NOMO-1 (cell line): ENCODE measurements at regions not wholly inside any gene's neighbourhood (a gene's known extent, or its start where the extent isn't known, plus 50 kb on each side); places are given as distances from the start of the nearest gene placed in this dataset.

Experiments used
- DNase-seq, 2 experiments: peaks; one replicate each; lab custom pipeline; 2025; ENCODE audit not compliant: unreplicated experiment in 2 of 2; lab: John Stamatoyannopoulos, UW

DNA sequence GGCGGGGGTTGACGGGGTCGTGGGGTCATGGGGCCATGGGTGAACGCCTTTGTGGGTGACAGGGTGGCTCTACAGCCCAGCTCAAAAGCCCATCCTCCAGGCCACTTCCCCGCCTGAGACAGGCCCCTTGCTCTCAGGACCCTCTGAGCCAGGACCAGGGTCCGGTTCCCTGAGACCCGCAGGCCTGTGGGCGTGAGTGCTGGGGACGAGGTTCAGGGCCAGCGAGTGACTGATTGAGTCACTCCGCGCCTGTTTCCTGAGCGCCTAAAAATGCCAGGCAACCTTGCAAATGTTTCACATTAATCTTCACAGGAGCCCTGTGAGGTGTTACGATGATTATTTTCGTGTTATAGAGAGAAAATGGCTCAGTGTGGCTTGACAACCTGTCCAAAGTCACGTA lies 97.8 kb downstream of the ZNF674 start:
- DNase-seq = no peak

DNA sequence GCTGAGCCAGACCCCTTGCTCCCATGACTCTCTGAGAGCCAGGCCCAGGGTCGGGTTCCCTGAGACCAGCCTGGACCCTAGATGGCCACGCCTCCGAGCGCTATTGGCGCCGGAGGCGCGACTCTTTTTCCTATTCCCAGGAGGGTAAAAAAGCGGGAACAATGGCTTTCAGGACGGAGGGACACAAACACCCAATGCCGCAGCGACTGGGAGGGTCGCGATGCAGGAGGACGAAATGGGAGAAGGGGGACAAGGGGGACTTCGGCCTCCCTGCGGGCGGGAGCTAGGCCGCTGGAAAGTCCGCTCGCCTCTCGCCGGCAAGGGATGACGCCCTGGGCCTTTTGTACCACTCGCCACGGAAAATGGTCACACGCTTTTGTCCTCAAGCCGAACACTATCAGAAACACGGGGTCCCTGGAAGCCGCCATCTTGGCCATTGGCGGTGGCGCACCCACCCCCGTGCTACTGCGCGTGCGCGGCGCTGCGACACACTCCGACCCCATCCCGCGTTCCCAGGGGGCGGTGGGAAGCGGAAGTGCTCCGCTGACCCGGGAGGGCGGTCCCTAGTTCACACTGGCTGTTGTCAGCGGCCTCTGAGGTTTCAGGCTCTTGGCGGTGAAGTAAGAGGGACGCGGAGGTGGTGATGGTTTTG lies 98.4 kb downstream of the ZNF674 start:
- peak; percentile 78 to 83 for DNase-seq

DNA sequence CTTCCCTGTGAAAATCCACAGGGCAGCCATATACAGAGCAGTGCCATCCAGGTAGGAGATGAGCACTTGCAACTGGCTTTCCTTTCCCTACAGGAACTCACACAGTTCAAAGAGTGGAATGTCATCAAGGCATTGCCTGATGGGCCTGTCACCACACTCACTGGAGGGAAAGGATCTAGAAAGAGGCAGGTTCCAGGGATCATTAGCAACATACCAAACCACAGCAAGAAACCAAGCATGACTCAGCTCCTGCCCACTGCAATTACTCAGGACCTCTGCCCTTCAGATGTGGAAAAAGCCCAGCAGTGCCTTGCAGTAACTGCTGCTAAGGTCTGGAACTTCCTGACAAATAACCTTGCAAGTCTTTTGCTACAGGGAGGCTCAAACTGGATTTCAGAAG lies 101.2 kb downstream of the ZNF674 start:
- peak; percentile 27 to 62 for DNase-seq

DNA sequence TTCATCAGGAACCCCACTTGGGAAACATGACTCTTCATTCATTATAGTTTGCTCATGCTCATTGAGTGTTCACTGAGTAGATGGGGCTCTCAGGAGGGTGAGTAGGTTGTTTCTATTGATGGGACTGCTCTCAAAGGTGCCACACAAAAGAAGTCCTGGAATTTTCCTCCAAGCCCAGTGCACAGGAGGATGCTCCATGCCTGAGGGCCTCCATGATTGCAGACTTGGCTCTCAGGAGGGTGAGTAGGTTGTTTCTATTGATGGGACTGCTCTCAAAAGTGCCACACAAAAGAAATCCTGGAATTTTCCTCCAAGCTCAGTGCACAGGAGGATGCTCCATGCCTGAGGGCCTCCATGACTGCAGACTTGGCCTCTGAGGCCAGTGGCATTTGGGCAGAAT lies 108.5 kb downstream of the ZNF674 start:
- no peak for DNase-seq

DNA sequence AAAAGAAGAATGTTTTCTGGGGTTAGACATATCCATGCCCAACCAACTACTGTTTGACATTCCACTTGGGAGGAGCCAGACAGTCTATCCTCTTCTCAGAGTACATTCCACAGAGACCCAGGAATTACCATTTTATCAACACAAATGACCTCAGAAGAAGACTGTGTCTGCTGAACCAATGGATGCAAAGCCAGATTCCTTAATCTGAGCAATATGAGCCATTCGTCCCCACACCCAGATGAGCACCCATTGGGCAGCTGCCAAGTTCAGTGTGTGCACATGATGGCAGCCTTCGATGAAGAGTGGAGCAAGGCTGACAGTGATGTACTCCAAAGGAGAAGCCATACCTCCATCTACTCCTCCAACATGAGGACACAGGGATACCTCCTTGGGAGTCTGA lies 111.3 kb downstream of the ZNF674 start:
- DNase-seq = no peak

DNA sequence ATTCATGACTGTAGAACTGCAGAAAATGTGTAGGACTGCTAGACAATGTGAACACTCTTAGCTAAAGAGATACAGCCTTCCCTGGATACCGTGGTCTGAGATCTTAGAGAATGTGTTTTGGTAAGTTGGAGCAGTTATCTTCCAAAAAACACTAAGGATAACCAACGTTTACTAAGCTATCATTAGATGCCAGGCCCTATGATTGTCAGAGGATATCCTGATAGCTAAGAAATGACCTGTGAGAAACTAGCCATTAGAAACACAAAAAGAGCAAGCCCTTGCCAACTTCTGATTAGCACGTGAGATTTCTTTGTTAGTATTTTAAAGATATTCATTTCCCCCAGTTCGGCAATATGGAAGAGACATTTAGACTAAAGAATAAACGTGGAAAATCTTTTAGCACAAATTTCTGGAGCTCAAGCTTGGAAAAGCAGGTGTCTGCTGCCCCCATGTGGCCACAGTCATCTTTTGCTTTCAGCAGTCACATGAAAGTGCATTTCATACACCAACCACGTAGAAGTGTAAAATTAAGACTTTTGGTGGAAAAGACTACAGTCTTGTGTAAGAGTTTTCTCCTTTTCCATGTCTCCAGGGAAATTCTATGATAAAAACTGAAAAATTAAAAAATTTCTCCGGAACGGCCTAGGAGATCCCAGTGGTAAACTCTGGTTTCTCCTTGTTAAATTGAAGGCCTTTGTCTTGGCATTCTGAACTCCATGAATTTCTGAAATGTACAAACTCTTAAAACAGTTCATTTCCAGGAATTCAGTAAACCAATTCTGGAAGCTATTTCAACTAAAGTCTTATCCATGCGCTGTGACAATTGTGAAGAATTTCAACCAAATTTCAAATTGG lies 136.4 kb downstream of the ZNF674 start:
- DNase-seq = peak; percentile 35 to 37

DNA sequence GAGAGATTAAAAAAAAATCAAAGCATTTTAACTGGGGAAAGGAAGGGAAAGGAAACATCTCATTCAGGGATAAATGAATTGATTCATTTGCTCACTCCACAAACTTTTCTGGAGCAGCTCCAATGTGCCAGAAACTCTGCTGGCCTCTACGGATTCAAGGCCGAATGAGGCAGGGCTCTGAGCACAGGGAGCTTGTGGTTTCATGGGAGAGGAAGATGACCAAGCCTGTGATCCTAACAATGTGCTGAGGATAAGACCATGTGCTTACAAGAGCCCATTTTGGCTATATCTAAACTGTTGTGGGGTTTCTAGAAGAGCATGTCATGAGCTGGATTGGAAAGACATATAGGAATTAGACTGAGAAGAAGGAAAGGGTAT lies 137.5 kb downstream of the ZNF674 start:
- DNase-seq = no peak

DNA sequence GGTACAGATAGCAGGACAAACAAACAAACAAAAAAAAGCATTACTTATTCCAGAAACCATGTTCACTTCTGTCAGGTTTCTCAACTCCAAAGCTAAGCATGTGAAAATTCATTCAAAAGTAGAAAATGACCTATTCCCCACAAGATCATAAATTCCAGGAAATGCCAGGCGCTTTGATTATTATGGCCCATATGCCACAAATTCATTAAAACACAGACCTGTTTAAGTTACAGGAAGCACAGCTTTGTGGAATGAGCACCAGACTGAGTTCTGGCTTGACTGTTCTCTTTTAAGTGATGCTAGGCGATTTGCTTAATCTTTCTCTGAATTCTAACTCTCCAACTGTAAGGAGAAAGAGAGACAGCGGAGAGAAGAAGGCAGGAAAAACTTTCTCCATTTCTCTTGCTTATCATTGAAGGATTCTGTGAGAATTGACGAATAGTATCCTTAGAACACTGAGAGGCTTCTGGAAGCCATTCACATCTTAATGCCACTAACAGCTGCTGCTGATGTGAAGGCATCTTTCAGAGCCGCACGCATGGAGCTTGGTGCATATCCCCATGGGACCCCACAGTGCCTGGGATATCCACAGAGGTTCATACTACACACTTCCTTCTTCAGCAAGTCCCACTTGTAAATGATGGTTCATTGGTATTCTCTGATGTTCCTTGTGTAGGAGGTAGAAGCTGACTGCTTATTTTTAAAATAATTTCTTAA lies 138.0 kb downstream of the ZNF674 start:
- no peak for DNase-seq

DNA sequence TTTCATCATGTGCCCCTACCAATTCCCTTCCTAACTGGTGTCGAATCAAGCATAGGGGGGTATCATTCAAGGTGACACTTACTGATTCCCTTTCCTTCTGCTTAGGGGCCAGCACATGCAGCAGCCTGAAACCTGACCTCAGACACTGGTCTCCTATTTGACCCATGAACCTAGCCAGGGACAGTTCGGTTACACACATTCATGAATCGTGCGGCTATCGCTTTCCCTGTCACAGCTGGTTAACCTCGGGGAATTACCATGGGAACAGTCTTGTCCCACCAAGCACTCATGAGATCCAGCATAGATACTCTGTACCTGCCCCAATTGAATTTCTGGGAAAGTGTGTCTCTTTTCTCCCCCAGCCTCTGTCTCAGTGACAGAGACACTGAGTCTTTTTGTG lies 140.4 kb downstream of the ZNF674 start:
- no peak for DNase-seq

DNA sequence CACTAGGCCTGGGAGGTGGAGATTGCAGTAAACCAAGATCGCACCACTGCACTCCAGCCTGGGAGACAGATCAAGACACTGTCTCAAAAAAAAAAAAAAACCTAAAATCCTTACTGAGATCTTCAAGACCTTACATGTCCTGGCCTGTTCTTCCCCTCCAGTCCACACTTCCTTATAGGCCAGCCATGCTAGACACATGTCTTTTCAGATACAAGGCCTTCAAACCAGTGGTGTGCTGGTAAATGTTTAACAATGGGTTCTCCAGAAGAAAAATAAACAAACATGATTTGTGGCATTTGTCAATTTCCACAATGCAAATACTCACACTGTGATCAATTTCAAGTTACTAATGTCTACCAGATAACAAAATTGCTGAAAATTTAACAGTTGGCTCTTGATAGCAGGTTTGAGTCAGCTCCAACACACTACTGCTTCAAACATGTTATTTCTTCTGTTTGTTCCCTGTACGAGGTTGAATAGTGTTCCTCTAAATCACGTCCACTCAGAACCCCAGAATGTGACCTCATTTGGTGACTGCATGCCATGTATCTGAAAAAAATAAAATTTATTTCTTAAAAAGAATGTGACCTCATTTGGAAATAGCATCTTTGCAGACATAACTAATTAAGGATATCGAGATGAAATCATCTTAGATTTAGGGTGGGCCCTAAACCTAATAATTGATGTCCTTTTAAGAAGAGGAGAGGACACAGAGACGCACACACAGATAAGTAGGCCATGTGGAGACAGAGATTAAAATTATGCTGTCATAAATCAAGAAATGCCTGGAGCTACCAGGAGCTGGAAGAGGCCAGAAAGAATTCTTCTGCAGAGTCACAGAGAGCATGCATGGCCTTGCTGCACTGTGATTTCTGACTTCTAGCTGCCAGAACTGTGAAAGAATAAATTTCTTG lies 144.4 kb downstream of the ZNF674 start:
- no peak for DNase-seq

DNA sequence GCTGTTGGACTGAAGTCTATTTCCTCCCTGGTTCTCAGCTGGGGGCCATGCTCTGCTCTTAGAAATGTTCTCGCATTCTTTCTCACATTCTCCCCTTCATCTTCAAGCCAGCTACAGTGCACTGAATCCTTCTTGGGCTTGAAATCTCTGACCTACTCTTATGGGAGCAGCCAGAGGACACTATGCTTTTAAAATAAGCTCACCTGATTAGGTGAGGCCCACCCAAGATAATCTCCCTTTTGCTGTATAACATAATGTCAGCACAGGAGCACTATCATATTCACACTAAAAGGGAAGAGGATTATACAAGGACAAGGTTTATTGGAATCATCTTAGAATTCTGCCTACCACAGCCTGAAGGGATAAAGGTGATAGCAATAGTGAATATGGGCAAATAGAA lies 146.3 kb downstream of the ZNF674 start:
- no peak for DNase-seq

DNA sequence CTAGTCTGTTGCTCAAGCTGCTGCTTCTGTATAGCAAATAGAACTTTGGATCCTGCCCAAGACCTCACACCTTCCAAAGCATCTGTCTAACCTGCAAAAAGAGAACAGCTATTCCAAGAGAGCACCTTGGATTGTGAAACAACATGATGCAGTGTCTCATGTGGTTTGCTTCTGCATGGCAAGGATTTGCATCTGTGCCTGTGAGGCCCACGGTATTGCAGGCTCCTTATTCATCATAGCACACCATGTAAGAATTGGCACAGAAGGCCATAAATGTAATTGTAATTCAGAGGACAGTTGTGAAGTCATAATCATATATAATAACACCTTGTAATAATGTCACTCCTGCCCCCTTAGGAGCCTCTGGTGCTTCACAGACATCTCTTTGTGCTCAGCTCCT lies 147.1 kb downstream of the ZNF674 start:
- DNase-seq = no peak

DNA sequence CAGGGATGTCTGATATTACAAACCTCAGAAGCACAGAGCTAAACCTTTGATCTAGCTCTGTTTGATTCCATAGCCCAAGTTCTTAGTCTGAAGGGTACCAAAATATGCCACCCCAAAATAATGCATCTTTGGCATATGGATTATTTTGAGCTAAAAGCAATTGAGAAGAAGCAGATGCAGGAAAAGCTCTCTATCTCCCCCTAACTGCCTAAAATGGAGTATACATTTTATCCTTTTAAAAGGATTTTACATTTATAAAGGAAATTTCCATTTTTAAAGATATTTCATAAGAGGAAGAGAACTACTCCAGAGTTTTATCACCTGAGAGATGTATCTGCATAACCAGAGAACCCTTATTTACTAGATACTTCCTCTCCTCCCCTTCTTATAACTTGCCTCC lies 158.7 kb downstream of the ZNF674 start:
- DNase-seq = no peak

DNA sequence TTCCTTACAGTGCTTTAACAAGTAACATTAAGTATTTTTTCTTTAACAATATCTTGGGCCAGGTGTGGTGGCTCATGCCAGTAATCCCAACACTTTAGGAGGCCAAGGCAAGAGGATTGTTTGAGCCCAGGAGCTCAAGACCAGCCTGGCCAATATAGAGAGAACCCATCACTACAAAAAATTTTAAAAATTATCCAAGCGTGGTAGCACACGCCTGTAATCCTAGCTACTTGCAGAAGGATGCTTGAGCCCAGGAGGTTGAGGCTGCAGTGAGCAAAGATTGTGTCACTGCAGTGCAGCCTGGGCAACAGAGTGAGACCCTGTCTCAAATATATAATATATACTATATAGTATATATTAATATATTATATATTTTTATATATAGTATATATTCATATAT lies 162.2 kb downstream of the ZNF674 start:
- no peak for DNase-seq

DNA sequence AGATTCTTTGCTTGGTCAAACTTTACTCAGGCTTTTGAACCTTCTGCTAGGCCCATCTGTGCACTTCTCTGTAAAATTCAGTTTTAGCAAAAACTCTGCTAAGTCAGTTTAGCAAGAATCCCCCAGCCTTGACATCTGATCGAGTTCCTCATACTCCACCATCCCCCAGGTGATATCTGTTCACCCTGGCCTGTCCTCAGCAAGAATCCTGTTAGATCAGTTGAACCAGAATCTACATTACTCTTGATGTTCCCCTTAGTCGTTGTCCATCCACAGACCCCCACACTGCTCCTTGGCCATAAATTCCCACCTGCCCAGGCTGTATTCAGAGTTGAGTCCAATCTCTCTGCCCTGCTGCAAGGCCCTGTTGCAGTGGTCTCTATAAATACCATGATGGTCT lies 162.6 kb downstream of the ZNF674 start:
- no peak for DNase-seq

DNA sequence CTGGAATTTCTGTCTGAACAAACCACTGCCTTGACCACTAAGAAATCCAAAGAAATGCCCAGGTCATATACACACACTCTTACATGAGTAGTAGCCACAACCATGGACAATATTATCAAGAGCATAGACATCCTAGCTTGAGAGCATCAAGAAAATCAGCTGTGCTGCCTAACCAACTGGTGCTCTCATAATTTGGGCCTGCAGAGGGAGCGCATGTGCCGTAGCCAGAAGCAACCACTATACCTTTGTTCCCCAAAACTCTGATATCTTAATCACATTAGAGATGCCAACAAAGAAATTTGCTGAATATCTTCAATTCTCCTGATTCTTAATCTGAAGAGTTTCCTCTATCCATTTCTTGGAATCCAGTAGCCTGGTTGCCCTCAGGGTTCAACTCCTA lies 163.6 kb downstream of the ZNF674 start:
- DNase-seq = peak; percentile 38 to 49

DNA sequence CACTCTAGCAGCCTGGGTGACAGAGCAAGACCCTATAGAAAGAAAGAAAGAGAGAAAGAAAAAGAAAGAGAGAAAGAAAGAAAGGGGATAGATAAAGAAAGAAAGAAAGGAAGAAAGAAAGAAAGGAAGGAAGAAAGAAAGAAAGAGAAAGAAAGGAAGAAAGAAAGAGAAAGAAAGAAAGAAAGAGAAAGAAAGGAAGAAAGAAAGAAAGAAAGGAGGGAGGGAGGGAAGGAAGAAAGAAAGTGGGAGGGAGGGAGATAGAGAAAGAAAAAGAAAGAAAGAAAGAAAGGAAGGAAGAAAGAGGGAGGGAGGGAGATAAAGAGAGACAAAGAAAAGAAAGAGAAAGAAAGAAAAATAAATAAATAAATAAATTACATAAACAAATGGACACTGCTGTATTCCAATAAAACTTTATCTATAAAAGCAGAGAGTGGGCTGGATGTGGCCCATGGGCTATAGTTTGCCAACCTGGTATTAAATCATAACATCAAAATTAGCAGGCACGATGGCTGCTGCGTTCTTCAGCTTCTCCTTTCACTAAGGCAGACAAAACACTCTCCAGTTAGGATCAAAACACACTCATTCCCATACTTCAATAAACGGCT lies 165.0 kb downstream of the ZNF674 start:
- peak in 1 of 2 experiments; percentile 19 for DNase-seq

DNA sequence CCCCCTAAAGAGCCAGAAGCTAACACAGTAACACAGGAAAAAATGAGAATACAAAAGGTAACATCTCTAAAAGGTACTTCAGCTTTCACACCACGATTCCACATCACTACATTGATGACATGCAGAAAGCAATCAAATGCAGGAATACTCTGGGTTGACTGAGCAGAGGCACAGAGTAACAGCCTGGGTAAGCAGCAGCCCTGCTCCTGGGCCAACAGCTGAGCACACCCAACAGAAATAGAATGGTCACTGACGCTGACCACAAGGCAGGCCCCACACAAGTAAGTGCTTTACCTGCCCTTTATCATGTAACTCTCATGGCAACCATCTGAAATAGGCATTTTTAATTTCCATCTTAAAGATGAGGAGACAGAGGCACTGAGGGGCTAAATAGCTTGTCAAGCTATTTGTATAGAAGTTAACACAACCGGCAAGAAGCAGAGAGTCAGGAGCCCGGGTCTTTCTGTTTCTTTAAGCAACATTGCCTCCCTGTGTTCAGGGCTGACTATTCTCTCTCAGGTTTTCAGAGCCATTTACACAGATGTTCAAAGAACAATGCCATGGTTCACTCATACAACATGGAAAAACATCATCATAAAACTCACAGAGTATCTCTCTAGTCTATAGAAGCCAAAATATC lies 168.9 kb downstream of the ZNF674 start:
- peak in 1 of 2 experiments; percentile 6 for DNase-seq

DNA sequence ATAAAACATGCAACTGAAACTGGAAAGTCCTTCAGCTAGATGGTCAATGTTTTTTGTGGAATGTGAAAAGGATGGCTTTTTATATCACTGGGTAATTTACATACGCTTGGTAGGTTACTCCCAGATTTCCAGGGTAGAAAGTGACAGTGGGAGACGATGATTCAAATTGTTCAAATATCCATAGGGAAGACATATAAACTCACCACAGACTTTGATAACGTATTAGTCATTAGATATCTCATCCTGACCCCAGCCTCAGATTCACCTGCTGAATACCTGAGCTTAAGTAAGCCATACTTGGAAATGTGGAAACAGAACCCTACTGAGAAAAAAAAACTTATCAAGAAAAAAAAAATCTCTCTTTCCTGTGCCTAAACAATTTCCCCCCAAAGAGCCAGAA lies 169.4 kb downstream of the ZNF674 start:
- no peak for DNase-seq

DNA sequence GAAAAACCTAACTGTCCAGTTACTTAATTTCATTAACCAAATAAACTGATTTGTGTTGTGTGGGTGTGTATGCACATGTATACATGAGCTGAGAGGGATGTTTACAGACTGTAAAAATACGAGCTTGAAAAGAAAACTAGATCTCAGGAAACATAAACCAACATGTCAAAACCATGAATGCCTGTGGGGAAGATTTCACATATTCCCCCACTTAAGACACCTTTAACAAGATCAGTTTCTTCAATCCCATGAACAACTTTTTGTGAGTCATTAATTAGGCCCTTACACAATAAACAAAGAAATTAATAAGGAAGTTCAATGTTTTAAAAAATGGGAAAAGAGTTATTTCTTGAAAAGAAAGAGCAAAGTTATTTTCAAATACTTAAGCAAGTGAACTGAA lies 170.8 kb downstream of the ZNF674 start:
- DNase-seq = no peak
